ENCODE measurements at regions not wholly inside any gene's neighbourhood (a gene's known extent, or its start where the extent isn't known, plus 50 kb on each side); places are given as distances from the start of the nearest gene placed in this dataset.

DNA sequence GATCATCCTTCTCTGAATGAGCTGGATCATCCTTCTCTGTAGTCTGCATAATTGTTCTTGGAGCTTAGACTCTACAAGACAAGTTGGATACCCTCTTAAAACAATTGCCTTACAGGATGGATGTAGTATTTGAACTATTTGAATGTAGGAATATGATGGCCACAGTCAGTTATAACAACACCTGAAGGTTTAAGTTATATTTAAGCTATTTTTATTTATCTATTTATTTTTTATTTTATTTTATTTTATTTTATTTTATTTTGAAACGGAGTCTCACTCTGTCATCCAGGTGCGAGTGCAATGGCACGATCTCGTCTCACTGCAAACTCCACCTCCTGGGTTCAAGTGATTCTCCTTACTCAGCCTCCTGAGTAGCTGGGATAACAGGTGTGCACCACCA, 149.9 kb upstream of the SLIT2 start:
- CTCF ChIA-PET, result no interaction called here
- no peak for DNase-seq (ENCODE audit: low read depth, low spot score)
- POLR2A ChIA-PET, result no interaction called here
- TF ChIP-seq, protein P1, sequence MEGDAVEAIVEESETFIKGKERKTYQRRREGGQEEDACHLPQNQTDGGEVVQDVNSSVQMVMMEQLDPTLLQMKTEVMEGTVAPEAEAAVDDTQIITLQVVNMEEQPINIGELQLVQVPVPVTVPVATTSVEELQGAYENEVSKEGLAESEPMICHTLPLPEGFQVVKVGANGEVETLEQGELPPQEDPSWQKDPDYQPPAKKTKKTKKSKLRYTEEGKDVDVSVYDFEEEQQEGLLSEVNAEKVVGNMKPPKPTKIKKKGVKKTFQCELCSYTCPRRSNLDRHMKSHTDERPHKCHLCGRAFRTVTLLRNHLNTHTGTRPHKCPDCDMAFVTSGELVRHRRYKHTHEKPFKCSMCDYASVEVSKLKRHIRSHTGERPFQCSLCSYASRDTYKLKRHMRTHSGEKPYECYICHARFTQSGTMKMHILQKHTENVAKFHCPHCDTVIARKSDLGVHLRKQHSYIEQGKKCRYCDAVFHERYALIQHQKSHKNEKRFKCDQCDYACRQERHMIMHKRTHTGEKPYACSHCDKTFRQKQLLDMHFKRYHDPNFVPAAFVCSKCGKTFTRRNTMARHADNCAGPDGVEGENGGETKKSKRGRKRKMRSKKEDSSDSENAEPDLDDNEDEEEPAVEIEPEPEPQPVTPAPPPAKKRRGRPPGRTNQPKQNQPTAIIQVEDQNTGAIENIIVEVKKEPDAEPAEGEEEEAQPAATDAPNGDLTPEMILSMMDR (IDR thresholded peaks at IDR 0.05; ENCODE audit: insufficient read depth, low read length, missing control alignments), result no peak
- H3K4me3 ChIP-seq (ENCODE audit: low read depth, low read length), result no peak overlapping the region

DNA sequence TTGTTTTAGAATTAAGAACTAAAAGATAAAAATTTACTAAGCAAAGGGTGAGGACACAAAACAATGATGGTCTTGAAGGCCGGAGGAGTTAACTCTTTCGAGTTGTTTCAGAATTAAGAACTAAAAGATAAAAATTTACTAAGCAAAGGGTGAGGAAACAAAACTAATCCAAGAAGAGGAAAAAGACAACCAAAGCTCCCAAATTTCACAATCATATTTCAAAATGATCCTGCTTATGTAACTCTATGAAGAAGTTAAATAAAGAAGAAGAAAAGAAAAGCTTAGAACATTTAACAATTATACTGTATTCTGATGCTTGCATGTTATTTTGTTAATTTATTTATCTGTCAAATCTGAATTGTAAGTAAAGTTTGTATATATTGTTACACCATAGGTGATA, 154.8 kb upstream of the SLIT2 start:
- CTCF ChIA-PET, result no interaction called here

DNA sequence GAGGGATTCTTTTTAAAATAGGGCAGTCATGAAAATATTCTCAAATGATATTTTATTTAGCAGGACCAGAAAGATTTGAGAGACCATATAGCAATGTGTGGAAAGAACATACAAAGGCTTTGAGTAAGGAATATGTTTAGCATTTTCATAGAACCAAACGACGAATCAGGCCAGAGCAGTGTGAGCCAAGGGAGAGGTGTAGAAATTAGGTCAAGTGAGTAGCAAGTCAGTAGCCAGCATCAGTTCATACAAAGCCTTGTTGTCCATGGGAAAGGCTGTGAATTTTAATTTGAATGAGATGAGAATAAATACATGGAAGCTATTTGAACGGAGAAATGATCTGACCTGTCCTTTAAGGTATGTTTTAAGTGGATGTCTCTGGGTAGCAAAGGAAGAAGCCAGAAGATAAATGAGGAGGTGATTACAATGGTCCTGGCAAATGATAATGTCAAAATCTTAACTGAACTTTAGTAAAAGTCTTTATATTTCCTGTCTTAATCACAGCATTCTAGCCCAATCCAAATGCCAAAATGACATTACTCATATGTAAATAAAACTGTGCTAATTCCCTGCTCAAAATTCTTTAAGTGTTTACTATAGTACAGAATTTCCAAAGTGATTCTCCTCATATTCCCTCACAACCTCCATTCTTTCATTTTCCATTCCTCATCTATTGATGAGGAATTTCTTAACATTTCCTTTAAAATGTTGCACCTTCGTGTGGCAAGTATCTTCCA, 155.7 kb upstream of the SLIT2 start:
- no peak for DNase-seq (ENCODE audit: low read depth, low spot score)
- ChIA-PET CTCF (no interaction called here), POLR2A (no interaction called here)
- TF ChIP-seq, protein P1 (IDR thresholded peaks at IDR 0.05; ENCODE audit: insufficient read depth, low read length, missing control alignments), result no peak
- H3K4me3 ChIP-seq (ENCODE audit: low read depth, low read length), result no peak overlapping the region

More for the DNA sequence above, 154.8 kb upstream of the SLIT2 start:
- H3K4me3 ChIP-seq (ENCODE audit: low read depth, low read length), result no peak overlapping the region
- TF ChIP-seq, protein P1 (IDR thresholded peaks at IDR 0.05; ENCODE audit: insufficient read depth, low read length, missing control alignments), result no peak
- POLR2A ChIA-PET, result no interaction called here
- DNase-seq (ENCODE audit: low read depth, low spot score), result no peak

DNA sequence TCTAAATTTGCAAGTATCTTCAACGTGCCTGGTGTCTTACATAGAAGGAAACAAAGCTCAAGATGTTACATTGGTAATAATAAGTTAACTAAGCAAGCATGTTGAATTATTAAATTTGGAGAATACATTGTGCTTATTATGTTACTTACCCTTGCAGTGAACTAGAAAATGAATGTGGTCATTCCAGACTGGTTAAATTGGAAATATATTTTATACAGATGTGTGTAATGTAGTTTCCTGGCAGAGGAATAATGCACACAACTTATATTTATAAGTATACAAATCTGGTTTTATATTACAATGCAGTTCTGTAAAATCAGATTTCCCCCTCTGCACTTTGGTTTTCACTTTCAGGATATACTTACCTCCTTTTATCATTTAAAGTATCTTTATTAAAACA, 159.9 kb upstream of the SLIT2 start:
- POLR2A ChIA-PET, result no interaction called here
- CTCF ChIA-PET, result interaction anchor here (0.7 kb wide), 1 partner anchor 36 kb away, joined by 3 read pairs; no protein-coding TSS in a partner anchor
- no peak for DNase-seq (ENCODE audit: low read depth, low spot score)
- no peak overlapping the region for H3K4me3 ChIP-seq (ENCODE audit: low read depth, low read length)
- TF ChIP-seq, protein P1 (IDR thresholded peaks at IDR 0.05; ENCODE audit: insufficient read depth, low read length, missing control alignments), result no peak

DNA sequence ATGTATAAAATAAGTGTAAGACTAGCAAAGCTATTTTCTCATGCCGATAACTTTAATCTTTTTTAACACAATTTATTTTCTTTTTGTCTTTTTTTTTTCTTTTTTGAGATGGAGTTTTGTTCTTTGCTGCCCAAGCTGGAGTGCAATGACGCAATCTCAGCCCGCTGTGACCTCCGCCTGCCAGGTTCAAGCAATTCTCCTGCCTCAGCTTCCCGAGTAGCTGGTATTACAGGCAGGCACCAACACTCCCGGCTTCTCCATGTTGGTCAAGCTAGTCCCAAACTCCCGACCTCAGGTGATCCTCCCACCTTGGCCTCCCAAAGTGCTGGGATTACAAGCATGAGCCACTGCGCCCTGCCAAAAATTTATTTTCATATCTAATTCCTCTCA, 164.2 kb upstream of the SLIT2 start:
- POLR2A ChIA-PET, result interaction anchor here (0.7 kb wide), 1 partner anchor 84 kb away, joined by 3 read pairs; no protein-coding TSS in a partner anchor
- CTCF ChIA-PET, result interaction anchor here (0.6 kb wide), 1 partner anchor 69 kb away, joined by 3 read pairs; no protein-coding TSS in a partner anchor
- H3K4me3 ChIP-seq (ENCODE audit: low read depth, low read length), result no peak overlapping the region
- TF ChIP-seq, protein P1 (IDR thresholded peaks at IDR 0.05; ENCODE audit: insufficient read depth, low read length, missing control alignments), result no peak
- DNase-seq (ENCODE audit: low read depth, low spot score), result no peak

DNA sequence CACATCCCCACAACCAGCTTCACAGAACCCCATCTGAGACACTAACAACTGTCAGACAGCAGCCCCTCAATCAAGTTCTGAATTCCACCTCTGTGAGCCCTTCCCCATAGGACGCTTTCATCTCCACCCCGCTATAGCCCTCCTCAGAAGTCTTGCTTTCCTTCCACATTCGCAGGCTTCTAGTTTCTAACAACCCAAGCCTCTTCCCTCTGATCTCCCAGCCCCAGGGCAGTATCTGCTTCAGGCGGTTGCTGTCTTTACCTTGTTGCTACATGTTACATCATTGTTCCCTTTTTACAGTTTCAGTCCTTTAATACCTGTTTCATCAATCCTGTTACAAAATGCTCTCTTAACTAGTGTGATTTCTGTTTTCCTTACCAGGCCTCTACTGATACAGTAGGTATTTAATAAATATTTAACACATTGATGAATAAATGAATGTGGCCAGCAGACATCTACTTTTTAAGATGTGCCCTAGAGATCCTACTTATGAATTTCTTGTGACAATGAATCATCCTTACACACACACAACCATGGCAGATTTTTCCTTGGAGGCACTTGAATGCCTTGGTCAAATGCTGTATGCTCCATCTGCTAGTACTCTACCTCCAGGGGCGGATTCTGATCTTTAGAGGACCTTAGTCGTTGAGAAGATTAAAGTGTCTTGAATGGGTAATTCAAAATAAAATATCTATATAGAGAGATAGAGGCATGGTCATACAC, 164.7 kb upstream of the SLIT2 start:
- CTCF ChIA-PET, result interaction anchor here (0.6 kb wide), 1 partner anchor 69 kb away, joined by 3 read pairs; no protein-coding TSS in a partner anchor

More for the DNA sequence above, 164.7 kb upstream of the SLIT2 start:
- no peak overlapping the region for H3K4me3 ChIP-seq (ENCODE audit: low read depth, low read length)
- DNase-seq (ENCODE audit: low read depth, low spot score), result no peak
- TF ChIP-seq, protein P1 (IDR thresholded peaks at IDR 0.05; ENCODE audit: insufficient read depth, low read length, missing control alignments), result no peak
- POLR2A ChIA-PET, result interaction anchor here (0.7 kb wide), 1 partner anchor 84 kb away, joined by 3 read pairs; no protein-coding TSS in a partner anchor

All from AG04449 (cell line).